ENCODE measurements at regions not wholly inside any gene's neighbourhood (a gene's known extent, or its start where the extent isn't known, plus 50 kb on each side); places are given as distances from the start of the nearest gene placed in this dataset.
A peak's percentile ranks its signal among the peaks of the same experiment; 100 is the strongest.

DNA sequence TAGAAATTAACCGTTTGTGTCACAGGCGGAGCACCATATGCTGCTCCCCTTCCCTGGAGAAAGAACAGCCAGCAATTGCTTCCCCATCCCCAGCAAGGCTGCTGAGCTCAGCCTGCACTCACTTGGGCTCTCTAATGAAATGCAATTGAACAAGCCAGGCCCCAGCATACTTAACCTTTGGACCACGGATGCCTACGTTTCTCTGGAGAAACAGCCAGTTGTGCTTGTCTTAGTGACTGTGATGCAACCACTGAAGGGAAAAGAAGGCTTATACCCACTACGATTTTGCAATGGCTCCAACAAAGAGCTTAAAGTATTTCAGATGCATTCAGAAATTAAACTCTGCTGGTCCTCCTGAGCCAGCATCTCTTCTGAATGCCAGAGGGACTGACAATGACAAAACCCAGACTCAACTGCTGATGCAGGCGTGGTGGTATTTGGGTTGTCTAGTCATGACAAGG lies 51.3 kb upstream of the SESN3 start:
- no peaks in the 10 kb centered on the region for H3K79me1 ChIP-seq (ENCODE audit: low read depth, low read length)
- H2BK20ac ChIP-seq (ENCODE audit: low read length), result 0 out of 2 replicates have a peak overlapping the region, but pooled peaks have one; percentile 63
- no peak overlapping the region for H3K4ac ChIP-seq (replicated peaks; ENCODE audit: insufficient read length, low read depth, low read length)
- no peak overlapping the region for H3K9ac ChIP-seq (replicated peaks in 1 of 4; ENCODE audit: extremely low read depth in 1 of 4, low read depth in 3 of 4, low read length in 3 of 4)
- H4K91ac ChIP-seq (replicated peaks; ENCODE audit: insufficient read length, low read length), result no peak overlapping the region
- no peak overlapping the region; the same call in 1 of the 2 replicates for H3K18ac ChIP-seq (ENCODE audit: extremely low read depth, low read length)
- peak overlapping the region; percentile 77; the same call in 1 of the 2 replicates for H2BK12ac ChIP-seq (ENCODE audit: low read depth, low read length)
- no peak overlapping the region for H2AK5ac ChIP-seq (ENCODE audit: low read depth, low read length)
- H3K27me3 ChIP-seq (replicated peaks in 1 of 4; ENCODE audit: control insufficient read depth in 3 of 4, extremely low read depth in 1 of 4, insufficient read depth in 3 of 4, low read length in 3 of 4), result no peaks in the 10 kb centered on the region
- H3K4me2 ChIP-seq (ENCODE audit: insufficient read depth in 1 of 2, low read depth in 2 of 2, low read length in 2 of 2), result no peak overlapping the region
- H3K4me1 ChIP-seq (replicated peaks in 1 of 4; ENCODE audit: control insufficient read depth in 3 of 4, insufficient read depth in 4 of 4, low read length in 3 of 4), result peaks cover 0 to 13% (median 5%) of the 10 kb centered on the region in 4 experiments; a peak in 4 of 7 replicates
- H4K5ac ChIP-seq (ENCODE audit: insufficient read length, low read depth, low read length), result no peak overlapping the region
- no peak overlapping the region for H3K4me3 ChIP-seq (ENCODE audit: extremely low read depth in 1 of 4, insufficient read depth in 2 of 4, low read depth in 3 of 4, low read length in 4 of 4)
- H4K20me1 ChIP-seq (replicated peaks in 1 of 2; ENCODE audit: control insufficient read depth in 1 of 2, insufficient read depth in 2 of 2, low read length in 2 of 2), result no peaks in the 10 kb centered on the region
- no peaks in the 10 kb centered on the region; the same call in 1 of the 2 replicates for H3K23me2 ChIP-seq (ENCODE audit: low read depth, low read length)
- POLR2A ChIA-PET (ENCODE audit: partially characterized antibody), result no interaction called here
- CTCF ChIA-PET (ENCODE audit: partially characterized antibody), result interaction anchor here (0.8 to 1.4 kb wide), 8 partner anchors 16 to 213 kb away, joined by 3 to 5 read pairs (median 4); no protein-coding TSS in a partner anchor
- H4K8ac ChIP-seq (ENCODE audit: extremely low read depth, insufficient read depth, low read length), result no peak overlapping the region
- H3K9me3 ChIP-seq (ENCODE audit: insufficient read depth in 2 of 2, low read depth in 1 of 2, low read length in 1 of 2), result no peaks in the 10 kb centered on the region
- H3K27ac ChIP-seq (ENCODE audit: low read depth, low read length), result no peak overlapping the region
- H2BK120ac ChIP-seq (replicated peaks; ENCODE audit: low read depth, low read length), result no peak overlapping the region
- H2BK5ac ChIP-seq (ENCODE audit: low read depth, low read length), result peak overlapping the region; percentile 47; the same call in 1 of the 2 replicates
- H3K79me2 ChIP-seq (ENCODE audit: control insufficient read depth in 1 of 2, insufficient read depth in 2 of 2, low read length in 2 of 2), result no peaks in the 10 kb centered on the region
- no peak overlapping the region for H3K14ac ChIP-seq (ENCODE audit: insufficient read length)
- WGBS, 2 experiments (ENCODE audit: extremely low coverage in 1 of 2, insufficient coverage in 1 of 2, insufficient read length in 1 of 2, insufficient replicate concordance in 2 of 2, low coverage in 1 of 2, low lambda C conversion rate in 2 of 2, missing lambda C conversion rate in 1 of 2), result 63% methylated on average over 6 of the region's 6 CpGs; no CpG with 5 or more reads in 1 of the 2 experiments
- FAIRE-seq (no peak), DNase-seq (ENCODE audit: low read depth in 1 of 2, low spot score in 2 of 2) (no peak)
- H2AFZ ChIP-seq (ENCODE audit: low read length), result peak overlapping the region; percentile 92
- H2BK15ac ChIP-seq (ENCODE audit: low read length), result no peak overlapping the region
- no peak overlapping the region for H3K56ac ChIP-seq (replicated peaks; ENCODE audit: insufficient read length, low read depth, low read length)
- 0 out of 4 replicates have a peak, but pooled peaks of 1 of the 2 experiments have one; percentile 6 for TF ChIP-seq RAD21 (IDR thresholded peaks at IDR 0.05 in 1 of 2, conservative IDR thresholded peaks at IDR 0.05 in 1 of 2; ENCODE audit: low read depth in 2 of 2, low read length in 2 of 2)
- TF ChIP-seq SP4 (IDR thresholded peaks at IDR 0.05; ENCODE audit: low read length), result no peak
- H3K23ac ChIP-seq (ENCODE audit: insufficient read length), result no peak overlapping the region
- no peaks in the 10 kb centered on the region for H3K36me3 ChIP-seq (ENCODE audit: control insufficient read depth in 2 of 4, insufficient read depth in 4 of 4, low read length in 3 of 4)
